ENCODE measurements at regions not wholly inside any gene's neighbourhood (a gene's known extent, or its start where the extent isn't known, plus 50 kb on each side); places are given as distances from the start of the nearest gene placed in this dataset.

- TF ChIP-seq POLR2AphosphoS5 (IDR thresholded peaks at IDR 0.05; ENCODE audit: low read depth) = no peak
- no peak for TF ChIP-seq CTCF (IDR thresholded peaks at IDR 0.05; ENCODE audit: insufficient read depth, low read length)
- no peak for TF ChIP-seq GABPA (IDR thresholded peaks at IDR 0.05; ENCODE audit: low read depth)
Measured at GRCh38 chr4:67084783-67085182, 460.5 kb downstream of the CENPC start.

Measured in HL-60 (cell line).